Raji (cell line): ENCODE measurements at regions not wholly inside any gene's neighbourhood (a gene's known extent, or its start where the extent isn't known, plus 50 kb on each side); places are given as distances from the start of the nearest gene placed in this dataset.

Experiments
- POLR2A ChIP-seq: IDR thresholded peaks from 2 replicates; pipeline ENCODE4 v1.6.1; 2011; ENCODE audit warnings: low read depth, low read length, control low read depth; ENCODE audit not compliant: insufficient read depth

- no peak for TF ChIP-seq POLR2A
Measured at GRCh38 chr22:48837341-48837935, 990.2 kb downstream of the BRD1 start.

DNA sequence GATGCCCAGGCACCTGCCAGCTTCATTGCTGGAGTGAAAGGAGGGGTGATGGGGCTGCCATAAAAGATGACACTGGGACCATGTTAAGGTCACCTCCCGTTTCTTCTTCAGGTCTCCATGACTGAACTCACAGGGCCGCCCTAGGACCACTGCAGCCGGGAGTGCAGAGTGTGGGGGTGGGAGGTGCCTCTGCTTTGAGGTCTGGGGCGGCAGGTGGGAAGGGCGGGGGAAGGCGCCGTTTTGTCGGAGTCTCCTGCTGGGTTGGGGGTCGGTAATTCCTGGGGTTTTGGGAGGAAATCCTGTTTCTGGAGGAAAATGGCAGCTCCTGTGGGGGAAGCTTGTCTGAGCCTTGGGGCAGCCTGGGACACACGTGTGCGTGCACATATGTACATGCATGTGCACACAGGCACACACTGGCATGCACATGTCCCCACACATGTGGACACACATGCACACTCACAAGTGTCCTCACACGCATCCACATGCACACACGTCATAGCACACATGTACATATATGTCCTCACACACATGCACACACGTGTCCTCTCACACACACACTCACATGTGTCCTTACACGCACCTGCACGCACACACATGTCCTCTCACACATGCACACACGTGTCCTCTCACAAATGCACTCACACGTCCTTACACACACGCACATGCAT, 990.9 kb downstream of the BRD1 start:
- TF ChIP-seq POLR2A: no peak

DNA sequence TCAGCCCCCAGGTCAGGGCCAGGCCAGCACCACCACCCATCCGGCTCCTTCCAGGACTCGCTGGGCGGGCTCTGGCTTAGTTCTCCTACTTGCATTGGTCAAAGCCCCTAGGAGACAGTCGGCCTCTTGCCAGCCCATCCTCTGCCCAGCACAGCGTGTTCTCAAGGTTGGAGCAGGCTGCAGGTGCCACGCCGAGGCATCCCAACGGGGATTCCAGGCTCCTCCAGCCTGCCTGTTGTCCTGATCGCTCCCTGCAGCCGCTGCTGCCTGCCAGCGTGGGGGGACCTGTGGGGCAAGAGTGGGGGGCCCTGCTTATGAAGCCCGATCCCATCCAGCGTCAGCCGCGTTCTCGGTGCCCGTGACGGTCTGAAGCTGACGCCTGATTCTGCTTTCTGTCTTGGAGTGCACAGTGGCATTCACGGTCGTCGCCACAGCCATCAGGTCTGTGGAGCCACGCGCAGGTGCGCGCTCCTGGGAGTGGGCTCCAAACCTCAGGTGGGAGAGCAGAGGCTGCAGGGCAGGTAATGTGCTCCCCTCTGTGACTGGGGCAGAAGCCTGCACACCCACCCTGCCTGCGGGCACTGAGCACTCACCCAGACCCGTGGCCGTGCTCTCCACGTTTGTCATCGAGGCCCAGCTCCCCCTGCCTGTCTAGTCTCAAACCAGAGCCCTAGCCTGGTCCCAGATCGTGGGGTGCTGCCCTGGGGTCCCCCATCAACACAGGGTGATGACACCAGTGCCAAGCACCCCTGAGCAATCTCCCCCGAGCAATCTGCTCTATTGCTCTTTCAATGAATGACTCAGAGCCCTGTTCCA, 991.6 kb downstream of the BRD1 start:
- TF ChIP-seq POLR2A: no peak

GRCh38 chr22:48835364-48835763, 992.3 kb downstream of the BRD1 start:
- TF ChIP-seq POLR2A: no peak

DNA sequence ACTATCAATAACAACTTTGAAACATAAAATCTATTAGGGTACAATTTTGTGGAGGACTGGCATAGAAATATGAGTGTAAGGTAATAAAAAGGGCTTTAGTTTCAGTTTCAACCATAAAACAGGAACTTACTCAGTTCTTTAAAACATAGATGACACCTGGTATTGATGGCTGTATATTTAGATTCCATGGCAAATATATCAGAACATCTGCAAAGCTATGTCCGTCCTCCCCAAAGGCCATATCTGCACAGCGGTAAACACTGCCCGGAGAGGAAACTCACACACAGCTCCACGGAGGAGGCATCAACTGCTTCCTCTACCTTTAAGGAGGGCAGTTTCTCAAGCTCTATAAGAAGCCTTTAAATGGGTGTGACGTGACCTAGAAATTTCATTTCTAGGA, 993.3 kb downstream of the BRD1 start:
- TF ChIP-seq POLR2A: no peak

GRCh38 chr22:48832592-48832991, 995.1 kb downstream of the BRD1 start:
- TF ChIP-seq POLR2A: no peak

GRCh38 chr22:48829908-48830307, 997.8 kb downstream of the BRD1 start:
- no peak for TF ChIP-seq POLR2A

GRCh38 chr22:48828688-48829087, 999.0 kb downstream of the BRD1 start:
- TF ChIP-seq POLR2A: no peak

DNA sequence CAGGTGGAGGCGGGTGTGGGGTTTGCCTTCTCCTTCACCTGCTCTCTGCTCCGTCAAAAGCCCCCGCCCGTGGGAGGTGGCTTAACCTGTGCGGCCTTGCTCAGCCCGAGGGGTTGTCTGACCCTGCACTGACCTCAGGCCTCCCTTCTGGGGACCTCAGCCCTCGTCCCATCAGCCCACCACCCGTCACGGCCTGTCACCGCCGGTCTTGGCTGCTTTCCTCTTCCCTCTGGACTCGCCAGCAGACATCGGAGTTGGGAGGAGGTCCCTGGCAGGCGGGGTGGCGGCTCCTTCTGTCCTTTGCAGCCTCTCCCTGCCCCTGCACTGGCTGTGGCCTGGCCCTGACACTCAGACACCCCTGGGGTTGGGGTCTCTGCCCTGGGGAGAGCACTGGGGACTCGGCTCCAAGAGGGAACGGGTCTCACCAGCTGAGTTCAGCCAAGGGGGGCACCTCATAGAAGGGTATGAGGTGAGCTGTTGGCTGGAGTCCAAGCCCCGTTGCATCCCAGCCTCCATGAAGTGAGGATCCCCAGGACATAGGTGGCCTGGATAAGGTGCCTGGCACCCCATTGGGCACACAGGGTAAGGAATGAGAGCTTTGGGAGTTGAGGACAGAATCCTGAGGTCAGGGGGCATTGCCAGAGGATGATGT, 999.6 kb downstream of the BRD1 start:
- no peak for TF ChIP-seq POLR2A

DNA sequence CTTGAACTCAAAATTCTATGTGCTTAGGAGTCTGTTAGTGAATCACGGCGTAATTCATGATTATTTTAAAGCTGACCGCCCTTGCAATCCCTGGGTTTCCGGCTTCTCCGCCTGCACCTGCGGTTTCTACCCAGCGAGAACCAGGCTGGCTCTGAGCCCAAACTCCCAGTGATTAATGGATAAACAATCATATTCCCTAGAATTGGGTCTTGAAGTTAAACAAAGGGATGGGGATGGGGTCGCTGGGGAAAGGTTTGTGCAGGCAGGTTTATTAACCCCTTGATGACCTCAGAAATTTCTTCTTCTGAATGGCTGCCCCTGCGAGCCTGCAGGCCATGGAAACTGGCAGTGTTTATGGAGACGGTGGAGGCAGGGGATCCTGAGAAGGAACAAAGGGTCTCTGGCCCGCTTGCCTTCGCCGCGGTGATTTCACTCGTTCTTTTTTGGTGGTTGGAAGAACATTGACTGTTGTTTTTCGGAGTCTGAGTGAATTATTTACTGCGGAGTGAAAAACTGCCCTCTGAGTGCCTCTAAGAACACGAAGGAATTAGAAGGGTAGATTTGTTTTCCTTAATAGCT, 1000.3 kb downstream of the BRD1 start:
- TF ChIP-seq POLR2A: no peak

DNA sequence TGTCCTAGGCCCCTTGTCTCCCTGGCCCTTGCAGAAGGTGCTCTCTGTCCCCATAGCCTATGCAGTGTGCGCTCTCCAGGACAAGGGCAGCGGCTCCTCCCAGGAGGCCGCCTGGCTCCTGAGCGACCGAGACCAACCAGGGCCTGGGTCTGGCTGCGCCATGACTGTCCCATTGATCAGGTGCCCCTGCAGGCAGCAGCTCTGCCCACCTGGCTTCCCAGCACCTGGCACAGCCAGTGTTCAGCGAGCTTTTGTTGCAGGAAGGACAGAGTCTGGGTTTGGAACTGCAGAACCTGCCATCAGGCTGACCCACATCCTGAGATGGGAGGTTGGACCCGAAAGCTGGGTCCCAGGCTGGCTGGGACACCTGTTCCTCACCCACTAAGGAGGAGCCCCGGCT, 1001.1 kb downstream of the BRD1 start:
- TF ChIP-seq POLR2A: no peak

- TF ChIP-seq POLR2A: no peak
Measured at GRCh38 chr22:48825802-48826520, 1001.7 kb downstream of the BRD1 start.

DNA sequence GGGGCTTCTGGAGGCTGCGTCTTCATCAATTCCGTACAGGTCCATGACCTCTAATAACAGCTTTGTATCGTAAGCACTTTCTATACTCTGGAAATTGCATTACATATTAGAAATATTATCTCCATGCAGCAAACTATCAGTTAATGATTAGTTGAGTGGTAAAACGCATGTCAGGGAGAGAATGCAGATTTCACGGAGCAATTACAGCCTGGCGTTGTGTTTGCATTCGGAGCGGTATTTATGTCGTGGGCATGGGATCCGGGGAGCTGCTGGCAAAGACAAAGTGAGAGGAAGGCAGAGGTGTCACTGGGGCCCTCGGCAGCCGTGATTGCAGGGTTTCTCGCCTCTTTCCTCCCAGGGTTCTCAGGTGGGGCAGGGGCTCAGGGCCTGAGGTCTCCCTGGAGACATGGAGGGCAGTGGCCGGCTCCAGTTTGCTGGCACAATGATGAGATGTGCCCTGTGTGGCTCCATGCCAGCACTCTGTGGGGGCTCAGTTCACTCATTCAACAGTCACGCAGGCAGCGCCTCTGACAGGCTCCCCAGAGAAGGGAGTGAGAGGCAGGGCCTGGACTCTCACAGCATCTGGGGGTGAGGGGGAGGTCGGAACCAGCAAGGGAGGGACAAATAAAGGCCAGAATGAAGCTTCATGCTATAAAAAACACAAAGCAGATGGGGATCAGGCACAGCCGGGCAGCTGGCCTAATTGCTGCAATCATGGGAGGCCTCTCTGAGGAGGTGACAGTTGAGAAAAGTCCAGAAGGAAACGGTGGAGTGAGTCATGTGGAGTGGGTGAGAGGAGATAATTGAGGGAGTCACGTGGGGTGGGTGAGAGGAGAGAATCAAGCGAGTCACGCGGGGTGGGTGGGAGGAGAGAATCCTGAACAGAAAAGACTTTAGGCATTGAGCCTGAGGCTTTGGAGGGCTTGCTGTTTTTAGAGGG, 1002.7 kb downstream of the BRD1 start:
- no peak for TF ChIP-seq POLR2A

GRCh38 chr22:48823941-48824340, 1003.7 kb downstream of the BRD1 start:
- no peak for TF ChIP-seq POLR2A
